GM12878 (cell line): ENCODE measurements at regions not wholly inside any gene's neighbourhood (a gene's known extent, or its start where the extent isn't known, plus 50 kb on each side); places are given as distances from the start of the nearest gene placed in this dataset.

Experiments used
- ATF2 ChIP-seq: IDR thresholded peaks from 2 replicates; pipeline ENCODE4 v1.6.1; 2012; ENCODE audit warnings: low read length, inconsistent platforms
- BCL11A ChIP-seq: IDR thresholded peaks from 2 replicates; pipeline ENCODE4 v1.6.1; 2011; ENCODE audit warnings: low read depth, low read length
- CHD2 ChIP-seq: IDR thresholded peaks from 2 replicates; pipeline ENCODE4 v1.6.1; 2011; ENCODE audit warnings: low read depth, low read length, improper control_type of control experiment, borderline replicate concordance
- EGR1 ChIP-seq, 2 experiments: IDR thresholded peaks; 1 replicate in 1 of 2; 2 replicates in 1 of 2; pipeline ENCODE4 v1.6.1; 2011 to 2012; ENCODE audit warnings: low read depth in 2 of 2, low read length in 2 of 2, borderline replicate concordance in 1 of 2, mild to moderate bottlenecking in 1 of 2, moderate library complexity in 1 of 2
- EZH2 ChIP-seq: IDR thresholded peaks from 2 replicates; pipeline ENCODE4 v1.6.1; 2012; ENCODE audit warnings: low read depth, mild to moderate bottlenecking, control low read depth, inconsistent platforms, low read length, borderline replicate concordance; ENCODE audit not compliant: control insufficient read depth
- HCFC1 ChIP-seq: fragments of 150-350 bp; IDR thresholded peaks from 2 replicates; pipeline ENCODE4 v1.6.1; 2014; ENCODE audit warnings: low read length
- NRF1 ChIP-seq: conservative IDR thresholded peaks from 2 replicates; pipeline ENCODE4 v1.6.1; 2011; ENCODE audit warnings: mild to moderate bottlenecking, low read depth, low read length, improper control_type of control experiment
- PRDM15 ChIP-seq: fragments of 450-650 bp; formaldehyde crosslinking; IDR thresholded peaks from 2 replicates; pipeline ENCODE4 v1.4.0; 2020; ENCODE audit warnings: mild to moderate bottlenecking, moderate library complexity
- REST ChIP-seq: IDR thresholded peaks from 2 replicates; pipeline ENCODE4 v1.6.1; 2012; ENCODE audit warnings: mild to moderate bottlenecking, low read depth, low read length
- SPI1 ChIP-seq: IDR thresholded peaks from 2 replicates; pipeline ENCODE4 v1.6.1; 2011; ENCODE audit warnings: low read depth, mild to moderate bottlenecking, low read length, moderate library complexity, borderline replicate concordance; ENCODE audit not compliant: insufficient read depth
- YY1 ChIP-seq: IDR thresholded peaks from 2 replicates; pipeline ENCODE4 v1.6.1; 2011; ENCODE audit warnings: low read depth, mild to moderate bottlenecking, low read length
- TF ChIP-seq, protein P1 (sequence below), 3 experiments: IDR thresholded peaks in 2 of 3; conservative IDR thresholded peaks in 1 of 3; 2 replicates each; pipeline ENCODE4 v1.5.1; 2011; ENCODE audit warnings: low read depth in 3 of 3, low read length in 3 of 3, mild to moderate bottlenecking in 3 of 3, control low read depth in 2 of 3, moderate library complexity in 2 of 3, inconsistent platforms in 1 of 3, mixed read lengths in 1 of 3; ENCODE audit not compliant: control insufficient read depth in 2 of 3, insufficient read depth in 1 of 3; ENCODE audit errors: extremely low read depth in 1 of 3

- TF ChIP-seq REST (no peak), YY1 (no peak), EGR1 (IDR thresholded peaks at IDR 0.05; ENCODE audit: borderline replicate concordance in 1 of 2, low read depth in 2 of 2, low read length in 2 of 2) (no peak), ATF2 (no peak), NRF1 (no peak), HCFC1 (no peak), SPI1 (no peak), BCL11A (no peak), CHD2 (no peak), EZH2 (no peak), PRDM15 (no peak)
- TF ChIP-seq, protein P1, sequence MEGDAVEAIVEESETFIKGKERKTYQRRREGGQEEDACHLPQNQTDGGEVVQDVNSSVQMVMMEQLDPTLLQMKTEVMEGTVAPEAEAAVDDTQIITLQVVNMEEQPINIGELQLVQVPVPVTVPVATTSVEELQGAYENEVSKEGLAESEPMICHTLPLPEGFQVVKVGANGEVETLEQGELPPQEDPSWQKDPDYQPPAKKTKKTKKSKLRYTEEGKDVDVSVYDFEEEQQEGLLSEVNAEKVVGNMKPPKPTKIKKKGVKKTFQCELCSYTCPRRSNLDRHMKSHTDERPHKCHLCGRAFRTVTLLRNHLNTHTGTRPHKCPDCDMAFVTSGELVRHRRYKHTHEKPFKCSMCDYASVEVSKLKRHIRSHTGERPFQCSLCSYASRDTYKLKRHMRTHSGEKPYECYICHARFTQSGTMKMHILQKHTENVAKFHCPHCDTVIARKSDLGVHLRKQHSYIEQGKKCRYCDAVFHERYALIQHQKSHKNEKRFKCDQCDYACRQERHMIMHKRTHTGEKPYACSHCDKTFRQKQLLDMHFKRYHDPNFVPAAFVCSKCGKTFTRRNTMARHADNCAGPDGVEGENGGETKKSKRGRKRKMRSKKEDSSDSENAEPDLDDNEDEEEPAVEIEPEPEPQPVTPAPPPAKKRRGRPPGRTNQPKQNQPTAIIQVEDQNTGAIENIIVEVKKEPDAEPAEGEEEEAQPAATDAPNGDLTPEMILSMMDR (IDR thresholded peaks at IDR 0.05 in 2 of 3, conservative IDR thresholded peaks at IDR 0.05 in 1 of 3; ENCODE audit: control insufficient read depth in 2 of 3, extremely low read depth in 1 of 3, insufficient read depth in 1 of 3, low read depth in 3 of 3, low read length in 3 of 3): no peak
These were observed 1367.5 kb downstream of the BRD1 start for GRCh38 chr22:48459859-48460823.
